Stimulated activated CD8-positive, alpha-beta memory T cell treated with anti-CD3 and anti-CD28 coated beads, Interleukin-4, amount 100 ng/mL, for 1 hour (primary cell): ENCODE measurements at regions not wholly inside any gene's neighbourhood (a gene's known extent, or its start where the extent isn't known, plus 50 kb on each side); places are given as distances from the start of the nearest gene placed in this dataset.
A peak's percentile ranks its signal among the peaks of the same experiment; 100 is the strongest.
"Not testable (repeated sequence)": the region's sequence is repeated elsewhere in the genome, so short reads cannot be mapped to it uniquely, and the experiment has no call there.

Experiments
- DNase-seq, 2 donors: peaks; one replicate each; pipeline ENCODE4 v3.0.0-alpha.2; 2020; ENCODE audit warnings: low read depth in 2 of 2, low spot score in 1 of 2

- DNase-seq: no peak
These were observed 93.7 kb downstream of the MRM1 start for GRCh38 chr17:36695082-36695481.

- DNase-seq: not testable (repeated sequence)
These were observed 94.3 kb downstream of the MRM1 start for GRCh38 chr17:36695710-36696109.

GRCh38 chr17:36696805-36697204 is 95.4 kb downstream of the MRM1 start:
- no peak for DNase-seq

GRCh38 chr17:36697903-36698530 is 96.6 kb downstream of the MRM1 start:
- DNase-seq: no peak

DNA sequence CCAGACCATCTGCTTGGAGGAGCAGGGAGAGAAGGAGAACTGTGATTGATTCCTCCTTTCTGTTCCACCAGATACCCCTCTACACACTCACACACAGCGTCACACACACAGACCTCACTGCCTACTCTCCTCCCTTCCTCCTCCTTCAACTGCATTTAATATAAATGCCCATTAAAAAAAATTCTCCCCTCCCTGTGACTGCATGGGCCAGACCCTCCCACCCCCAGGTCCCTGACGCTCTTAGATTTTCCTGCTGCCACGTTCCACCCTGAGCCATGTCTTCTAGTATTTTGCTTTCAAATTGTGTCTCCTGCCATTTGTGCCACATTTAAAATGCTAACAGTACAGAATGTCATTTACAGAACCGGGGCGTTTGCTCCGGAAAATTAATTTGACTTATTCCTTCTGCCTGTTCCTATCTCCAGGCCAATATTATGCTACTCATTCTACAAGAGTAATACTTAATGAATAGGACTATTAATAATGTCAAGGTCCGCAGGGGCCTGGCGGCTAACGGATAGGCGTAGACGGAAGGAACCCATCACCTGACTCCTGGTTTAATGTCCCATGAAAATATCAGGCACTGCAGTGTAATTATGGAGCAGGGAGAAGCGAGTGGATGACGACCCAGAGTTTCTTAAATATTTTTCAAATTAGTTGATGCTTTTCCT is 100.2 kb downstream of the MRM1 start:
- DNase-seq: no peak

DNA sequence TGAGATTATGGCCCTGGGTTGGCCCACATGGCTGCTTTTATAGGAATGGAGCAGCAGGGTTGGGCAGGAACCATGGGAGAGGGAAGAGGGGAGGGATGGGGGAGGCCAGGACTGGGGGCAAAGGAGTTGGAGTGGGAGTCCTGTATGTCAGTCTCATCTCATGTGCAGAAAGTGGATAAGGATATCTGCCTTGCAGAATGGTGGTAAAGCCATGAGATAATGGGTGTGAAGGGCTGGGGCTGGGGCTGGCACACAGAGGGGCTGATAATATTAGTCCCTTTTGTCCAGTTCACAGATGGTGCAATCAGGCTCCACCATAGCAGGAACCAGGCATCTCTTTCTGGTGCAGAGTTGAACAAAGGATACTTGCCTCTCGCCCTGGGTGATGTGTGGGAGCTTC is 101.3 kb downstream of the MRM1 start:
- DNase-seq: no peak

- DNase-seq: no peak
These were observed 102.5 kb downstream of the MRM1 start for GRCh38 chr17:36703860-36704266.

DNA sequence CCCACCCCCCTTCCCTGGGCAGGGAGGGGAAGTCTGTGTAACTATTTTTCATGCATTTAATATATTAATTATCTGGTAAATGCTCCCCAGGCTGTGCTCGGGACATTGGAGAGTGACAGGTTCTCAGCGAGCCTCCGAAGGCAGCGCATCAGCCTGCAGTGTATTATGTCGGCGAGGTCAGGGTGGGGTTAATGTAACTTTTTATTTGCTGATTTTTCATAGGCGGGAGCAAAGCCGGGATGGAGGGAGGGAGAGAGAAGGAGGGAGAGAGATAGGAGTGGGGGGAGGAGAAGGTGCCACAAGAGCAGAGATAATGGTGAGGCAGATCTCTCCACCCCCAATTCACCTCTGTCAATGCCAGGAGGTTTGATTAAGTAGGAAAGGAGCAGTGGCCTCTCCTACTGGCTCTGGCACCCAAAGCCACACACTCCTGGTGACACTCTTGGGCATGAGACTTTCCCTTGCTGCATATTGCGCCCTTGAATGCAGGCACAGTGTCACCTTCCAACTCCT is 104.0 kb downstream of the MRM1 start:
- DNase-seq: no peak

DNA sequence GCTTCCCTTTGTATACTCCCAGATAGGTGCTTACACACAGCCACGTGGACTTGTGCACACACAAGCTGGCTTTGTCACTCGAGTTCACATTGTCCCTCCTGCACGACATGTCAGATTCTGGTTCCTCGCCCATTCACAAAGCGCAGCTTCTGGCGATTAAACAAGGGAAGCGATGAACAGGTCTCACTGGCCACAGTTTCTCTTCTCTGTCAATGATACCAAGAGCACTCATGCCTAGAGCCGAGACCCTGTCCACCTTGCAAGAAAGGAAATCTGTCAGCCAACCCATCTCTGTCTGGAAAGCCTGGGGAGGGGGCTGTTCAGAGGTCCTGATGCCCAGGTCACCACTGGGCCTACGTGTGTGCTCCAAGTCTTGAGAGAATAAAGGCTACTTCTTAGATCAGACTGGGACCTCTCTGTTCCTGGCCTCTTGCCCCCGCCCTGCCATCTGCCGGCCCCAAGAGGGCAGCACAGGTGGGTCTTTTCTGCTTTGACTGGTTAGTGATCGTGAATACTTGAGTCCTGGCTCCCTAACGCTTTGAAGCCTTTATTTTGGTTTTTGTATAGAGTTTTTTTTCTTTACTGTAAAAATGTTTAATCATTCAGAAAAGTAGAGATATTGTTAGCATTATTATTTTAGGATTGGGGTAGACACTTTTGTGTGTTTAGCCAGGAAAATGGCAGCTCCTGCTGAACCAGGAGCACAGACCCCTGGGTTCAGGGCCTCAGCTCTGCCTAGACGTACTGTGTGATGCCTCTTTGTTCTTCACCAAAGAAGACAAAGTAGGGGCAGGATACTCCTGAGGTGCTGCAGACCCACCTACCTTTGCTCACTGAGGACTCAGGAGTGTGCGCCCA is 104.7 kb downstream of the MRM1 start:
- DNase-seq: peak in 1 of 2 donors; percentile 21

DNA sequence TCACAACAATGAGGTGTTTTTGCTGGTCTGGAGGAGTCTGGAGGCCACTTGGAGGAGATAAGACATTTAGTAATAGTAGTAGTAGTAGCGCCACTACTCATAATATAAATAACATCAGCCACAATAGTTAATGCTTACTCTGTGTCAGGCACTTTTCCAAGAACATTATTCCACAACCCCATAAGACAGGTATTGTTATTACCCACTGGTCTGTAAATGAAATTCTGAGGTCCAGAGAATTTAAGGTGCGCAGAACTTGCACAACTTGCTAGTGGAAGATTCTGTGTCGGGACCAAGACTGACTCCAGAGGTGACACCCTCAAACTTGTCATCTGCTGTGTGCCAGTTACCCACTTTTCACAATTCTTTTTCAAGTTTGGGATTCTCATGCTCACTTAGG is 106.5 kb downstream of the MRM1 start:
- no peak for DNase-seq

DNA sequence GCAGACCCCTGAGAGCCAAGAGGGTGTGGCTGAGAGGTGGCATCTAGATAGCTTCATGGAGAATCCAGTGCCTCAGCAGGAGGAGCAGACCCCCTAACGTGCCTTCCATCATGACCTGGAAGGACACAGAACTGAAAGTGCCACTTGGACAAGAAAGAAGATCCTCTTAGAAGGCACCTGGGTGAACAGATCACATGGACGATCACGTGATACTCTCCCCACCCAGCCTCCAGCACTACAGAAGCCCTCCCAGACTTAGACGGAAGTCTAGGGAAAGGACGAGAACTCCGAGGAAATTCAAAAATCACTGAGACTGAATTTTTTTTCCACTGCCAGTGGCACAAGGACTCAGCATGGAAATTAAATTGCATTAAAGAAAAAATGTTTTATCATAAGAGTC is 113.4 kb downstream of the MRM1 start:
- DNase-seq: no peak

GRCh38 chr17:36715951-36716350 is 114.6 kb downstream of the MRM1 start:
- DNase-seq: no peak

- DNase-seq: no peak
These were observed 115.7 kb downstream of the MRM1 start for GRCh38 chr17:36717088-36717487.

- no peak for DNase-seq
These were observed 118.7 kb downstream of the MRM1 start for GRCh38 chr17:36720131-36720530.

DNA sequence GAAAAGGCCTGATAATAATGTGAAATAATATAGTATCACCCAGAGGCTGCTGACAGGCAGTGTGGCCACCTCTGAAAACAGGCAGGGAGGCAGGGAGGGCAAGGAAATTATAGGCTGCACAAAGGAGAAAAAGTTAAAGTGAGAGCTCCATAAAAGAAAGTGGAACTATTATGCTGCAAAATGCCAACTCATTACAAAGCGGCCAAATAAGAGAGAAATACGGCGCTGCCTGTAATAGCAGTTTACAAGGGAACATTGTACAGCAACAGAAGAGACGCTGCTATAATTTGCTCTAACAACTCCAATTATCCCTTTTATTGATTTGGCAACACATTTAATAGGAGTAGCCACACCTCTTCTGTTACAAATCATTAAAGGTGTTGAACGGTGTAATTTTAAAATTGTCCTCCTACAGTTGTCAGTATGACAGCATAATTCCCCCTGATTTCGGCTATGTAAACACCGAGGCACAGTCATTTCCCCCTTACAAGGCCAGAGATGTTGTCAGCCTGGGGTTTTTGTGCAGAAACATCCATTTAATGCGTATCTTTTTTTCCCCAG is 120.3 kb downstream of the MRM1 start:
- DNase-seq: no peak

- peak; percentile 30 to 55 for DNase-seq
These were observed 120.9 kb downstream of the MRM1 start for GRCh38 chr17:36722121-36722902.

- DNase-seq: no peak
These were observed 121.5 kb downstream of the MRM1 start for GRCh38 chr17:36722903-36723263.

DNA sequence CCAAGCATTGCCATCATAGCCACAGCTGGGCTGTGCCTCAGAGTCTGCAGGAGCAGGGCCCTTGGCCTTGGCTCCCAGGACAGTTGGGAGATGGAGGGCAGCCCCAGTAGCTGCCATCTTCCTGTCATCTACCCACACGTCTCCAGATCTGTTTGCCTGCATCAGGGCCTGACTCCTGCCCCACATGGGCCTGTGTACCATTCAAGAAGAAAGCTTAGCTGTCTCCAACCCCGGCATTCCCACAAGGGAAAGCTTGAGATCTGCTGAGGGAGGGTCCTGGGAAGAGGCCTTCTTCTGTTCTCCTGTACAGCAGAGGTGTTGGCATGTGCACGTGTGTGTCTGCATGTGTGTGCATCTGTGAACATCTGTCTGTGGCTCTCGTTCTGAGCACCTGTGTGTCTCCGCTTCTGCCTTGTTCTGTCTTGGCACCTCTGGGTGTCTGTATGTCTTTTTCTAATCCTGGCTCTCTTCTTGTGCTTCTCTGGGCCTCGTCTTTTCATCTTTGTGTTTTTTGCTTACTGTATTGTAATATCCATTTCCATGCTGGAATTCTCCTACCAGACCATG is 122.2 kb downstream of the MRM1 start:
- DNase-seq: no peak

DNA sequence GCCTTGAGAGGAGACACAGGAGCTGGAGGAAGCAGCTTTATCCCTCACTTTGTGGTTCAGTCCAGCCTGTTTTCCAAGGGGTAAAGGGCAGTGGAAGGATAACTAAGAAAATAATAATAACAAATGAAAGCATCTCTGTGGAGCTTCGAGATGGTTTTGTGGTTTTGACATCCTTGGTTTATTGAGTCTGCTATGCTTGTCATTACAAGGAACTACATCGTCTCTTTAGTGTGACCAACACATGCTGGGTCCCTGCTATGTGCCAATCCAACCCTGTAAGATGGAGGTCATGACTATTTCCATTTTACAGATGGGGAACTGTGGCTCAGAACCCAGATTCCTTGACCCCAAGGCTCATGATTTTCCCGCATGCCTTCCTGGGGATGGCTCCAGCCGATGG is 124.8 kb downstream of the MRM1 start:
- no peak for DNase-seq

GRCh38 chr17:36727052-36727451 is 125.7 kb downstream of the MRM1 start:
- no peak for DNase-seq

- no peak for DNase-seq
These were observed 126.2 kb downstream of the MRM1 start for GRCh38 chr17:36727577-36727976.
